PC-9 (cell line): ENCODE measurements at regions not wholly inside any gene's neighbourhood (a gene's known extent, or its start where the extent isn't known, plus 50 kb on each side); places are given as distances from the start of the nearest gene placed in this dataset.

Experiments used
- BruUV-seq: library from RNA; stranded (reverse); fragments of 400-500 nt; replicated peaks from 2 replicates; lab custom pipeline; 2021; lab: Mats Ljungman, UMichigan
- CTCF ChIA-PET: fragments of 300-600 bp; sonication (Branson Sonifier 250); formaldehyde crosslinking; loops from one replicate; lab custom pipeline; 2022; ENCODE audit warnings: antibody characterized with exemption; lab: Charles Lee
- POLR2A ChIA-PET: fragments of 300-600 bp; sonication (Branson Sonifier 250); formaldehyde crosslinking; loops from one replicate; lab custom pipeline; 2022; ENCODE audit warnings: antibody characterized with exemption; ENCODE audit not compliant: unreplicated experiment; lab: Charles Lee
- DNase-seq, 2 experiments: peaks; one replicate each; pipeline versions ENCODE4 v3.0.0 to v3.0.0-alpha.2; 2015 to 2022; ENCODE audit warnings: mixed read lengths in 1 of 2
- H2AFZ ChIP-seq: fragments of 200-600 bp; sonication (generic); 2 replicates; pipeline ENCODE4 v1.8.1; 2017; ENCODE audit warnings: antibody characterized with exemption
- H3F3A ChIP-seq: fragments of 200-600 bp; sonication (generic); 2 replicates; pipeline ENCODE4 v1.8.1; 2017; ENCODE audit warnings: antibody characterized with exemption, mild to moderate bottlenecking, low read depth; ENCODE audit not compliant: insufficient read depth
- H3K27ac ChIP-seq: fragments of 200-600 bp; sonication (generic); 2 replicates; pipeline ENCODE4 v1.6.1; 2016; ENCODE audit warnings: mixed run types
- H3K27me3 ChIP-seq: fragments of 200-600 bp; sonication (generic); 2 replicates; pipeline ENCODE4 v1.6.1; 2016; ENCODE audit warnings: low read depth, mixed run types; ENCODE audit not compliant: insufficient read depth
- H3K36me3 ChIP-seq: fragments of 200-600 bp; sonication (generic); 2 replicates; pipeline ENCODE4 v1.6.1; 2016; ENCODE audit warnings: low read depth, mixed run types
- H3K4me1 ChIP-seq: fragments of 200-600 bp; sonication (generic); replicated peaks from 2 replicates; pipeline ENCODE4 v1.6.1; 2016; ENCODE audit warnings: mixed run types; ENCODE audit not compliant: insufficient read depth
- H3K4me2 ChIP-seq: fragments of 200-600 bp; sonication (generic); 2 replicates; pipeline ENCODE4 v1.6.1; 2017; ENCODE audit warnings: mixed run types
- H3K4me3 ChIP-seq: fragments of 200-600 bp; sonication (generic); 2 replicates; pipeline ENCODE4 v1.6.1; 2016; ENCODE audit warnings: mixed run types
- H3K79me2 ChIP-seq: fragments of 200-600 bp; sonication (generic); 2 replicates; pipeline ENCODE4 v1.6.1; 2017; ENCODE audit warnings: low read depth, mixed run types
- H3K9me2 ChIP-seq: fragments of 200-600 bp; sonication (generic); 2 replicates; pipeline ENCODE4 v1.8.1; 2017; ENCODE audit warnings: mild to moderate bottlenecking; ENCODE audit not compliant: insufficient read depth
- H3K9me3 ChIP-seq: fragments of 200-600 bp; sonication (generic); 2 replicates; pipeline ENCODE4 v1.8.1; 2016; ENCODE audit warnings: low read depth; ENCODE audit not compliant: insufficient read depth
- H4K20me1 ChIP-seq: fragments of 200-600 bp; sonication (generic); 2 replicates; pipeline ENCODE4 v1.8.1; 2017; ENCODE audit not compliant: insufficient read depth
- EZH2 ChIP-seq: fragments of 200-600 bp; sonication (generic); IDR thresholded peaks from 2 replicates; pipeline ENCODE4 v1.8.0; 2017; ENCODE audit warnings: antibody characterized with exemption, low read depth
- intact Hi-C: fragments of 100-400 bp; cut with micrococcal nuclease; formaldehyde crosslinking; loops from one replicate; pipeline ENCODE4 v1.10.0; 2022; ENCODE audit not compliant: unreplicated experiment
- TF ChIP-seq, protein P1 (sequence below): fragments of 200-600 bp; sonication (generic); conservative IDR thresholded peaks from 2 replicates; pipeline ENCODE4 v1.6.1; 2017; ENCODE audit warnings: mixed run types, antibody characterized with exemption, mild to moderate bottlenecking, moderate library complexity

DNA sequence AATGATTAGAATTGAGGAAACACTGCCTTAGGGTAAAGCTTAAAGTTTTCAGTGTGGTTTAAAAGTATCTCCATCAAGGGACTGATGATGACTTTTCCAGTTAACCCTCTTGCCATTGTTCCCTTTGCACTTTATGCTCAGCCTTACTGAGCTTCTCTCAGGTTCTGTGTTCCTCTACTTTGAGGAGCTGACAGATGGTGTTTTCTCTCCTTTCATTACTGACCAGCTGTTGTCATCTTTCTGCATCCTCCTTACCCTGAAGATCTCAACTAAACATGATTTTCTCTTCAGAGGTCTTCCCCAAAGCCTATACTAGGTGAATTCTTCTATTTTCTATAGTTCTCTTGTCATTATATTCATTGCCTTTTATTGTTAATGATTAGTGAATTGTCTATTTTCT, 475.6 kb upstream of the SYNCRIP start:
- no peaks in the 10 kb centered on the region for H3K79me2 ChIP-seq
- no peaks in the 10 kb centered on the region for H3K36me3 ChIP-seq
- H3K4me3 ChIP-seq, result no peak overlapping the region
- intact Hi-C loops, result no loop called here
- H3K9me2 ChIP-seq, result no peaks in the 10 kb centered on the region
- H3K27ac ChIP-seq, result no peak overlapping the region
- no peak overlapping the region for H2AFZ ChIP-seq
- no peak overlapping the region for H3K4me2 ChIP-seq
- no TSS peak for BruUV-seq
- H3K27me3 ChIP-seq, result no peaks in the 10 kb centered on the region
- no peaks in the 10 kb centered on the region for H4K20me1 ChIP-seq
- ChIA-PET POLR2A (no interaction called here), CTCF (no interaction called here)
- DNase-seq, result no peak
- no peaks in the 10 kb centered on the region for H3K9me3 ChIP-seq
- no peaks in the 10 kb centered on the region for H3F3A ChIP-seq
- TF ChIP-seq, protein P1, sequence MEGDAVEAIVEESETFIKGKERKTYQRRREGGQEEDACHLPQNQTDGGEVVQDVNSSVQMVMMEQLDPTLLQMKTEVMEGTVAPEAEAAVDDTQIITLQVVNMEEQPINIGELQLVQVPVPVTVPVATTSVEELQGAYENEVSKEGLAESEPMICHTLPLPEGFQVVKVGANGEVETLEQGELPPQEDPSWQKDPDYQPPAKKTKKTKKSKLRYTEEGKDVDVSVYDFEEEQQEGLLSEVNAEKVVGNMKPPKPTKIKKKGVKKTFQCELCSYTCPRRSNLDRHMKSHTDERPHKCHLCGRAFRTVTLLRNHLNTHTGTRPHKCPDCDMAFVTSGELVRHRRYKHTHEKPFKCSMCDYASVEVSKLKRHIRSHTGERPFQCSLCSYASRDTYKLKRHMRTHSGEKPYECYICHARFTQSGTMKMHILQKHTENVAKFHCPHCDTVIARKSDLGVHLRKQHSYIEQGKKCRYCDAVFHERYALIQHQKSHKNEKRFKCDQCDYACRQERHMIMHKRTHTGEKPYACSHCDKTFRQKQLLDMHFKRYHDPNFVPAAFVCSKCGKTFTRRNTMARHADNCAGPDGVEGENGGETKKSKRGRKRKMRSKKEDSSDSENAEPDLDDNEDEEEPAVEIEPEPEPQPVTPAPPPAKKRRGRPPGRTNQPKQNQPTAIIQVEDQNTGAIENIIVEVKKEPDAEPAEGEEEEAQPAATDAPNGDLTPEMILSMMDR, result no peak
- TF ChIP-seq EZH2, result no peak
- H3K4me1 ChIP-seq, result no peaks in the 10 kb centered on the region

DNA sequence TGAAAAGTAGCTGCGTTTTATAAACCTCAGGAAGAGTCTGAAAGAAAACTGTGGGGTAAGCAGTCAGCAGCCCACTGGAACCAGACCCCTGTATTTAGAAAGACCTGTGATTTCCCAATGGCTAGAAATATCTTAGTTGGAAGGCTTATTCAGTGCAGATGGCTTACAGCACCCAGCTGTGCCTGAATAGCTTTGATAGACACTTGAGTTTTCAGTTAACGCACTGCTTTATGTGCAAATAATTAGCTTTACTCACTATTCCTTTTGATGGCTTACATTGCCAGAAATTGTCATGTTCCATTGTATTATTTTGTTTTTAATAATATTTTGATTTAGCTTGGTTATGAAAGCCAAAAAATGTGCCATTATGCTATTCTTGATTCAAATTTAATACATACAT, 465.3 kb upstream of the SYNCRIP start:
- Histone ChIP-seq H3K36me3 (no peaks in the 10 kb centered on the region), H3K4me1 (no peaks in the 10 kb centered on the region), H2AFZ (no peak overlapping the region), H4K20me1 (no peaks in the 10 kb centered on the region), H3K4me2 (no peak overlapping the region), H3K4me3 (no peak overlapping the region), H3K79me2 (no peaks in the 10 kb centered on the region), H3K9me2 (no peaks in the 10 kb centered on the region), H3K27me3 (no peaks in the 10 kb centered on the region), H3K27ac (no peak overlapping the region), H3F3A (no peaks in the 10 kb centered on the region), H3K9me3 (no peaks in the 10 kb centered on the region)
- intact Hi-C loops, result no loop called here
- no TSS peak for BruUV-seq
- ChIA-PET POLR2A (no interaction called here), CTCF (no interaction called here)
- TF ChIP-seq, protein P1, result no peak
- no peak for TF ChIP-seq EZH2
- no peak for DNase-seq

DNA sequence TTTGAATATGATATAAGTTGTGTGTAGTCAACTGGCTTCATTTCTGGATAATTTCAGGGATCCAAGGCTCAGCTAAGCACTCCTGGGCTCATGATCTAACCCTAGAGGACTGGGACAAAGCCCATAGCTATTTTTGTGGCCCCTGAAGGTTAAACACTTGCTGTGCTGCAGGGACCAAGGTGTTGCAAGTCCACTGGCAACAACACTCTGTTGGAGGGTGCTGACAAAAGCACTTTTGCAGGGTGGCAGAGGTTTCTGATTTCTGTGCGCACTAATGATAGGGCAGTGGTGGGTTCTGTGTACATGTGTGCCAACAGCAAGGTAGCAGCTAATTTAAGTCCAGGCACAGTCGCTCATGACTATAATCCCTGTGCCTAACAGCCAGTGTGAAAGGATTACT, 445.3 kb upstream of the SYNCRIP start:
- no peak for DNase-seq
- TF ChIP-seq, protein P1, result no peak
- no peak for TF ChIP-seq EZH2
- Histone ChIP-seq H3K4me3 (no peak overlapping the region), H2AFZ (no peak overlapping the region), H3K36me3 (no peaks in the 10 kb centered on the region), H3K4me1 (no peaks in the 10 kb centered on the region), H3K9me3 (no peaks in the 10 kb centered on the region), H4K20me1 (no peaks in the 10 kb centered on the region), H3K79me2 (no peaks in the 10 kb centered on the region), H3K9me2 (no peaks in the 10 kb centered on the region), H3K27me3 (no peaks in the 10 kb centered on the region), H3K4me2 (no peak overlapping the region), H3F3A (no peaks in the 10 kb centered on the region), H3K27ac (no peak overlapping the region)
- no TSS peak for BruUV-seq
- ChIA-PET CTCF (no interaction called here), POLR2A (no interaction called here)
- intact Hi-C loops, result no loop called here
